GM19328 (cell line): ENCODE measurements at regions not wholly inside any gene's neighbourhood (a gene's known extent, or its start where the extent isn't known, plus 50 kb on each side); places are given as distances from the start of the nearest gene placed in this dataset.

Source experiments
- ATAC-seq: cut with Tn5 transposase; IDR thresholded peaks from one replicate; pipeline ENCODE4 v1.9.1; 2021; ENCODE audit warnings: mild to moderate bottlenecking, moderate library complexity; ENCODE audit not compliant: unreplicated experiment

GRCh38 chrX:126065901-126066660, 100.0 kb downstream of the DCAF12L2 start:
- ATAC-seq = no peak
